HEK293 (cell line): ENCODE measurements at regions not wholly inside any gene's neighbourhood (a gene's known extent, or its start where the extent isn't known, plus 50 kb on each side); places are given as distances from the start of the nearest gene placed in this dataset.

Experiments
- HOXA7 ChIP-seq: sonication (generic); formaldehyde crosslinking; IDR thresholded peaks from 2 replicates; pipeline ENCODE4 v1.8.1; 2022; ENCODE audit warnings: missing genetic modification reagents, borderline replicate concordance
- ZNF132 ChIP-seq: fragments of 450-650 bp; formaldehyde crosslinking; IDR thresholded peaks from 2 replicates; pipeline ENCODE4 v1.5.1; 2017; ENCODE audit warnings: missing biosample characterization, missing genetic modification characterization, borderline replicate concordance
- ZNF341 ChIP-seq: fragments of 450-650 bp; formaldehyde crosslinking; IDR thresholded peaks from 2 replicates; pipeline ENCODE4; 2016; ENCODE audit warnings: low read depth, missing biosample characterization, missing genetic modification characterization
- TF ChIP-seq, protein P1 (sequence below): fragments of 450-650 bp; formaldehyde crosslinking; IDR thresholded peaks from 2 replicates; pipeline ENCODE4 v1.5.1; 2016; ENCODE audit warnings: missing biosample characterization, missing genetic modification characterization, borderline replicate concordance
- TF ChIP-seq, protein P2 (sequence below): fragments of 450-650 bp; formaldehyde crosslinking; IDR thresholded peaks from 2 replicates; pipeline ENCODE4 v1.5.1; 2016; ENCODE audit warnings: missing biosample characterization, missing genetic modification characterization
- TF ChIP-seq, protein P3 (sequence below): fragments of 450-650 bp; formaldehyde crosslinking; IDR thresholded peaks from 2 replicates; pipeline ENCODE4 v1.5.1; 2016; ENCODE audit warnings: missing biosample characterization, missing genetic modification characterization, low read depth

DNA sequence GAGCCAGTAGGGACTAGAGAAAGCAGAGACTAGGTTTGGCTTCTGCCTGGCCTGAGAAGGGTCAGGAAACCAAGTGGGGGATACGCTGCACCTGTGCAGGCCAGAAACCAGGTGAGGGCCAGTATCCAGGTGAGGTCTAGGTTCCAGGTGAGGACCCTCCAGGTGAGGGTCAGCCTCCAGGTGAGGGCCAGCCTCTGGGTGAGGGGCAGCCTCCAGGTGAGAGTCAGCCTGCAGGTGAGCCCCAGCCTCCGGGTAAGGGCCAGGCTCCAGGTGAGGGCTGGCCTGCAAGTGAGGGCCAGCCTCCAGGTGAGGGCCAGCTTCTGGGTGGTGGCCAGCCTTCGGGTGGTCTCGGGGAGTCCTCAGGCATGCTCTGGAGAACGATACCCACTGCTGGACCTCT is 238.8 kb downstream of the USP46 start:
- TF ChIP-seq, protein P1, sequence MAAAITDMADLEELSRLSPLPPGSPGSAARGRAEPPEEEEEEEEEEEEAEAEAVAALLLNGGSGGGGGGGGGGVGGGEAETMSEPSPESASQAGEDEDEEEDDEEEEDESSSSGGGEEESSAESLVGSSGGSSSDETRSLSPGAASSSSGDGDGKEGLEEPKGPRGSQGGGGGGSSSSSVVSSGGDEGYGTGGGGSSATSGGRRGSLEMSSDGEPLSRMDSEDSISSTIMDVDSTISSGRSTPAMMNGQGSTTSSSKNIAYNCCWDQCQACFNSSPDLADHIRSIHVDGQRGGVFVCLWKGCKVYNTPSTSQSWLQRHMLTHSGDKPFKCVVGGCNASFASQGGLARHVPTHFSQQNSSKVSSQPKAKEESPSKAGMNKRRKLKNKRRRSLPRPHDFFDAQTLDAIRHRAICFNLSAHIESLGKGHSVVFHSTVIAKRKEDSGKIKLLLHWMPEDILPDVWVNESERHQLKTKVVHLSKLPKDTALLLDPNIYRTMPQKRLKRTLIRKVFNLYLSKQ (tag by site-specific recombination): no peak
- TF ChIP-seq, protein P2, sequence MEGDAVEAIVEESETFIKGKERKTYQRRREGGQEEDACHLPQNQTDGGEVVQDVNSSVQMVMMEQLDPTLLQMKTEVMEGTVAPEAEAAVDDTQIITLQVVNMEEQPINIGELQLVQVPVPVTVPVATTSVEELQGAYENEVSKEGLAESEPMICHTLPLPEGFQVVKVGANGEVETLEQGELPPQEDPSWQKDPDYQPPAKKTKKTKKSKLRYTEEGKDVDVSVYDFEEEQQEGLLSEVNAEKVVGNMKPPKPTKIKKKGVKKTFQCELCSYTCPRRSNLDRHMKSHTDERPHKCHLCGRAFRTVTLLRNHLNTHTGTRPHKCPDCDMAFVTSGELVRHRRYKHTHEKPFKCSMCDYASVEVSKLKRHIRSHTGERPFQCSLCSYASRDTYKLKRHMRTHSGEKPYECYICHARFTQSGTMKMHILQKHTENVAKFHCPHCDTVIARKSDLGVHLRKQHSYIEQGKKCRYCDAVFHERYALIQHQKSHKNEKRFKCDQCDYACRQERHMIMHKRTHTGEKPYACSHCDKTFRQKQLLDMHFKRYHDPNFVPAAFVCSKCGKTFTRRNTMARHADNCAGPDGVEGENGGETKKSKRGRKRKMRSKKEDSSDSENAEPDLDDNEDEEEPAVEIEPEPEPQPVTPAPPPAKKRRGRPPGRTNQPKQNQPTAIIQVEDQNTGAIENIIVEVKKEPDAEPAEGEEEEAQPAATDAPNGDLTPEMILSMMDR (tag by site-specific recombination): no peak
- TF ChIP-seq ZNF132 (tag by site-specific recombination) (no peak), ZNF341 (no peak), HOXA7 (no peak)
- TF ChIP-seq, protein P3, sequence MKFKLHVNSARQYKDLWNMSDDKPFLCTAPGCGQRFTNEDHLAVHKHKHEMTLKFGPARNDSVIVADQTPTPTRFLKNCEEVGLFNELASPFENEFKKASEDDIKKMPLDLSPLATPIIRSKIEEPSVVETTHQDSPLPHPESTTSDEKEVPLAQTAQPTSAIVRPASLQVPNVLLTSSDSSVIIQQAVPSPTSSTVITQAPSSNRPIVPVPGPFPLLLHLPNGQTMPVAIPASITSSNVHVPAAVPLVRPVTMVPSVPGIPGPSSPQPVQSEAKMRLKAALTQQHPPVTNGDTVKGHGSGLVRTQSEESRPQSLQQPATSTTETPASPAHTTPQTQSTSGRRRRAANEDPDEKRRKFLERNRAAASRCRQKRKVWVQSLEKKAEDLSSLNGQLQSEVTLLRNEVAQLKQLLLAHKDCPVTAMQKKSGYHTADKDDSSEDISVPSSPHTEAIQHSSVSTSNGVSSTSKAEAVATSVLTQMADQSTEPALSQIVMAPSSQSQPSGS: no peak
